ENCODE measurements at regions not wholly inside any gene's neighbourhood (a gene's known extent, or its start where the extent isn't known, plus 50 kb on each side); places are given as distances from the start of the nearest gene placed in this dataset.

DNA sequence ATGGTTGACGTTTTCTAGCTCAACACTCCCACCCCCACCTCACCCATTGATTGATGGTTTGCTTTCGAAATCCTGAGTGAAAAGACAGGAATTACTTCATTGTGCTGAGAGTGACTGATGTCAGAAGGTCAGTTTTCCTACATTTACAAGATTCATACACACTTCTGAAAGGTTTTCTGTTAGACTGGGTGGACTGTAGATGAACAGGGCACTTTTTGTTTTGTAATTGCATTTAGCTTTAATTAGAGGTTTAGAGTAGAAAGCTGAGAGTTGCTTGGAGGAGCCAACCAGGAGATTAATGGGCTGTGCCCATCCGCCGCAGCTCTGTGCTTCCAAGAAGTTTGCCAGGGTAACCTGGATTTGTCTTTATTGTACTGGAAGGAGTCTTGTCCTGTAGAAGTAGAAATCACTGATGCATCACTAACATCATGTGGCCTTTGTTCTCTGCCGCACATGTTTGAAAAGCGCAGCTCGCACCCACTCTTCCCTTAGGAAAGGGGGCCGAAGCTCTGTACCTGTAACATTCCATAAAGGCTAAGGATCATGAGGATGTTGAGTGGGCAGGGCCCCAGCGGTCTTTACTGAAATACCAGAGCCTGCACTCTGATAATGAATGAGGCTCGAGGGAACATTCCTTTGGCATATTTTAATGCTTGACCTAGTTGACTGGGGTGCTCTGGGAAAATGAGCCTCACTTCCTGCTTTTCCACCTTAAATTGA lies 267.6 kb upstream of the DMRT1 start:
- intact Hi-C loops (cut with DNase I): no loop called here
- no peaks in the 10 kb centered on the region for H3K36me3 ChIP-seq (replicated peaks in 1 of 2; ENCODE audit: insufficient read depth in 1 of 2, low read depth in 2 of 2)
- ATAC-seq (peak; percentile 49), DNase-seq (peak in 3 of 4 donors; percentile 48 to 61 (median 58))
- 64 to 69% methylated on average over 10 of the region's 10 CpGs for WGBS, 2 donors
- no peaks in the 10 kb centered on the region for H3K9me3 ChIP-seq
- TF ChIP-seq, protein P1, sequence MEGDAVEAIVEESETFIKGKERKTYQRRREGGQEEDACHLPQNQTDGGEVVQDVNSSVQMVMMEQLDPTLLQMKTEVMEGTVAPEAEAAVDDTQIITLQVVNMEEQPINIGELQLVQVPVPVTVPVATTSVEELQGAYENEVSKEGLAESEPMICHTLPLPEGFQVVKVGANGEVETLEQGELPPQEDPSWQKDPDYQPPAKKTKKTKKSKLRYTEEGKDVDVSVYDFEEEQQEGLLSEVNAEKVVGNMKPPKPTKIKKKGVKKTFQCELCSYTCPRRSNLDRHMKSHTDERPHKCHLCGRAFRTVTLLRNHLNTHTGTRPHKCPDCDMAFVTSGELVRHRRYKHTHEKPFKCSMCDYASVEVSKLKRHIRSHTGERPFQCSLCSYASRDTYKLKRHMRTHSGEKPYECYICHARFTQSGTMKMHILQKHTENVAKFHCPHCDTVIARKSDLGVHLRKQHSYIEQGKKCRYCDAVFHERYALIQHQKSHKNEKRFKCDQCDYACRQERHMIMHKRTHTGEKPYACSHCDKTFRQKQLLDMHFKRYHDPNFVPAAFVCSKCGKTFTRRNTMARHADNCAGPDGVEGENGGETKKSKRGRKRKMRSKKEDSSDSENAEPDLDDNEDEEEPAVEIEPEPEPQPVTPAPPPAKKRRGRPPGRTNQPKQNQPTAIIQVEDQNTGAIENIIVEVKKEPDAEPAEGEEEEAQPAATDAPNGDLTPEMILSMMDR (IDR thresholded peaks at IDR 0.05): peak in 1 of 7 experiments; percentile 5
- TF ChIP-seq POLR2A (IDR thresholded peaks at IDR 0.05): no peak
- peak overlapping the region; percentile 6 to 93 (median 66) for H3K27ac ChIP-seq
- H3K4me3 ChIP-seq: no peak overlapping the region
- no peaks in the 10 kb centered on the region for H3K27me3 ChIP-seq
- H3K4me1 ChIP-seq: peaks cover 72% of the 10 kb centered on the region

DNA sequence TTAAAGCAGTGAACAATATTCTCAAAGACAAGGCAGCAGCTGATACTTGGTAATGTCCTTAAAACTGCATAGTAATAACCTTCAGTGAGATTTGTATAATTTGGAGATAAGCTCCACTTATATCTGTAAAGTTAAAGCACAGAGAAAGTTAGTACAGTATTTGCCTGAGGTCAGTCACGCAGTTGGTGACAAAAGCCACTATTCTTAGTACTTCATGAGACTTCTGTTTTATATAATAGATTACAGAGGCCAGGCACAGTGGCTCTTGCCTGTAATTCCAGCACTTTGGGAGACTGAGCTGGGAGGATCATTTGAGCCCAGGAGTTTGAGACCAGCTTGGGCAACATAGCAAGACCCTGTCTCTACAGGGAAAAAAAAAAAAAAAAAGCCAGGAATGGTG lies 266.4 kb upstream of the DMRT1 start:
- TF ChIP-seq, protein P1 (IDR thresholded peaks at IDR 0.05): no peak
- TF ChIP-seq POLR2A (IDR thresholded peaks at IDR 0.05): no peak
- 29% methylated on average over 1 of the region's 1 CpG for WGBS, 2 donors

DNA sequence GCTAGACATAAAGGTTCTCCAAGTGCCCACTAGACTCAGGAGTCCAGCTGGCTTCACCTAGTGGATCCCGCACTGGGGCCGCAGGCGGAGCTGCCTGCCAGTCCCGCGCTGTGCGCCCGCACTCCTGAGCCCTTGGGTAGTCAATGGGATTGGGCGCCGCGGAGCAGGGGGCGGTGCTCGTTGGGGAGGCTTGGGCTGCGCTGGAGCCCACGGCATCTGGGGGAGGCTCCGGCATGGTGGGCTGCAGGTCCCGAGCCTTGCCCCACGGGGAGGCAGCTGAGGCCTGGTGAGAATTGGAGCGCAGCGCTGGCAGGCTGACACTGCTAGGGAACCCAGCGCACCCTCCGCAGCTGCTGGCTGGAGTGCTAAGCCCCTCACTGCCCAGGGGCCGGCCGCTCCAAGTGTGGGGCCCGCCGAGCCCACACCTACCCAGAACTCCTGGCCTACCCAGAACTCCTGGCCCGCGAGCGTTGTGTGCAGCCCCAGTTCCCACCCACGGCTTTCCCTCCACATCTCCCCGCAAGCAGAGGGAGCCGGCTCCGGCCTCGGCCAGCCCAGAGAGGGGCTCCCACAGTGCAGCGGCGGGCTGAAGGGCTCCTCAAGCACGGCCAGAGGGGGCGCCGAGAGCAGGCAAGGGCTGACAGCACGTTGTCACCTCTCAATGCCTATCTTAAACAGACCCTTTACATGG lies 260.7 kb upstream of the DMRT1 start:
- intact Hi-C loops (cut with DNase I): no loop called here
- ATAC-seq: no peak

More for the DNA sequence above, 266.4 kb upstream of the DMRT1 start:
- DNase-seq: peak in 1 of 4 donors; percentile 26
- no peak for ATAC-seq
- Histone ChIP-seq H3K9me3 (no peaks in the 10 kb centered on the region), H3K4me3 (no peak overlapping the region), H3K27ac (peak overlapping the region; percentile 8 to 93 (median 55)), H3K27me3 (no peaks in the 10 kb centered on the region), H3K4me1 (peaks cover 59% of the 10 kb centered on the region), H3K36me3 (replicated peaks in 1 of 2; ENCODE audit: insufficient read depth in 1 of 2, low read depth in 2 of 2) (no peaks in the 10 kb centered on the region)
- intact Hi-C loops (cut with DNase I): no loop called here

DNA sequence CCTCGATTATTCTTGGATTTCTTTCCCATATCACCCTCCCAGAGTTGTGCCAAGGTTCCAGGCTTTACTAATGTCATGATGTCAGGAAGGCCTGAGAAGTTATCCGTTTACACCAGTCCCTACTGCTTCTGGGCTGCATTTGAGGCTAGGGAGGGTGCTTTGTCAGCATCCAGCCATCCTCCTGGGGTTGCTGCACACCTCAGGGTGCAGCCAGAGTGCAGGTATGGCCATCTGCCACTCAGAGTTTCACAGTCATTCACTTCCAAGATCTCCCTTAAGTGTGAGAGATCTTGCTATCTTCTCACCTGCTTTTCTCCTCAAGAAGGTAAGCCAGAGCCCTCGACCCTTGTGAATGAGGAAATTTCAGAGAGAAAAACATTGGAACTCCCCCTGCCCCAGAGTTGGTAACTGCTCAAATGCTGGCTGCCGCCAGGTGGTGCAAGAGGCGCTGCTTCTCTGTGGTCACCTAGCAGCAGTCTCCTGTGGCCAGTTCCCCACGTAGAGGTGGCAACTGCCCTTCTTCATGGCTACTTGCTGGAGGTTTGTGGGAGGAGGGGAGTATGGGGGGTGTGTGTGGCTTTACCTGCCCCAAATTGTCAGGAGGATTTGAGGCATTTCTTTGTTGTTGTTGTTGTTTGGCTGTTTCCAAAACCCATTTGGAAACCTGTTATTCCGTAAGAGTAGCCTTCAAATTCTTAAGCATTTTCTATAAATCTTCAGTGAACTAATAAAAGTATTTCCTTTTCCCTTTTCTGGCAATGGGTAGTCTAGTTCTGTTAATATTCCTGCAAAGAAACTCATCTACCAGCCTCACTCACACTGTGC lies 259.6 kb upstream of the DMRT1 start:
- Histone ChIP-seq H3K27ac (peak overlapping the region in 3 of 4 donors; percentile 25 to 35 (median 31)), H3K4me1 (peaks cover 18% of the 10 kb centered on the region), H3K4me3 (no peak overlapping the region), H3K27me3 (no peaks in the 10 kb centered on the region), H3K9me3 (no peaks in the 10 kb centered on the region), H3K36me3 (replicated peaks in 1 of 2; ENCODE audit: insufficient read depth in 1 of 2, low read depth in 2 of 2) (no peaks in the 10 kb centered on the region)
- ATAC-seq: peak; percentile 85
- intact Hi-C loops (cut with DNase I): no loop called here
- no peak for TF ChIP-seq POLR2A (IDR thresholded peaks at IDR 0.05)
- TF ChIP-seq, protein P1 (IDR thresholded peaks at IDR 0.05): peak in 6 of 7 experiments; percentile 26 to 63 (median 46)
- DNase-seq: peak; percentile 53 to 77 (median 62)
- WGBS, 2 donors: 48 to 53% methylated on average over 7 of the region's 7 CpGs

More for the DNA sequence above, 260.7 kb upstream of the DMRT1 start:
- TF ChIP-seq, protein P1 (IDR thresholded peaks at IDR 0.05): no peak
- Histone ChIP-seq H3K4me3 (no peak overlapping the region), H3K4me1 (peaks cover 26% of the 10 kb centered on the region), H3K9me3 (no peaks in the 10 kb centered on the region), H3K27me3 (no peaks in the 10 kb centered on the region), H3K36me3 (replicated peaks in 1 of 2; ENCODE audit: insufficient read depth in 1 of 2, low read depth in 2 of 2) (no peaks in the 10 kb centered on the region), H3K27ac (no peak overlapping the region)
- WGBS, 2 donors: 96 to 98% methylated on average over 18 to 39 of the region's 39 CpGs
- no peak for DNase-seq

Measured in body of pancreas (tissue), 4 donors.